Activated T-helper 1 cell treated with anti-CD3 and anti-CD28 coated beads, Interleukin-2, amount 50 U/mL, for 16 hours (primary cell): ENCODE measurements at regions not wholly inside any gene's neighbourhood (a gene's known extent, or its start where the extent isn't known, plus 50 kb on each side); places are given as distances from the start of the nearest gene placed in this dataset.

Experiments used
- DNase-seq, 2 donors: peaks; one replicate each; pipeline ENCODE4 v3.0.0-alpha.2; 2020; ENCODE audit warnings: low read depth in 1 of 2, low spot score in 1 of 2

- DNase-seq, result no peak
Measured at GRCh38 chr16:55041540-55042234, 111.0 kb downstream of the IRX5 start.

GRCh38 chr16:55042556-55043432 is 112.1 kb downstream of the IRX5 start:
- DNase-seq, result no peak

DNA sequence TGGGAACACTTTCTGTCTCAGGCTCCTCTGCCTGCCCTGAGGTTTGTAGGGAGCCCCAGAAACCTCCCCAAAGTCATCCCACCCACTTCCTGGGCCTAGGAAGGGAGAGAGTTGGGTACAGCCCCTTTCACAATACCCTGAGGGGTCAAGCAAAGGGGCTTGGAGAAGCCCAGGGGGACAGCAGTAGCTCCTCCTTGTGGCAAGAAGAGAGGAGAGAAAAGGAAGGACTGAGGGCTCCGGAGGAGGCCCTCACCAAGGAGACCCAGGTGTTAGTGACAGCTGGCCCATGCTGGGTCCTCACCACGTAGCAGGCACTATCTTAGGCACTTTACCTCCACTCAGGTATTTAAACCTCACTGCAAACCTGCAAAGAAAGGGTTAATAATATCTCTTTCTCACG is 112.8 kb downstream of the IRX5 start:
- no peak for DNase-seq

DNA sequence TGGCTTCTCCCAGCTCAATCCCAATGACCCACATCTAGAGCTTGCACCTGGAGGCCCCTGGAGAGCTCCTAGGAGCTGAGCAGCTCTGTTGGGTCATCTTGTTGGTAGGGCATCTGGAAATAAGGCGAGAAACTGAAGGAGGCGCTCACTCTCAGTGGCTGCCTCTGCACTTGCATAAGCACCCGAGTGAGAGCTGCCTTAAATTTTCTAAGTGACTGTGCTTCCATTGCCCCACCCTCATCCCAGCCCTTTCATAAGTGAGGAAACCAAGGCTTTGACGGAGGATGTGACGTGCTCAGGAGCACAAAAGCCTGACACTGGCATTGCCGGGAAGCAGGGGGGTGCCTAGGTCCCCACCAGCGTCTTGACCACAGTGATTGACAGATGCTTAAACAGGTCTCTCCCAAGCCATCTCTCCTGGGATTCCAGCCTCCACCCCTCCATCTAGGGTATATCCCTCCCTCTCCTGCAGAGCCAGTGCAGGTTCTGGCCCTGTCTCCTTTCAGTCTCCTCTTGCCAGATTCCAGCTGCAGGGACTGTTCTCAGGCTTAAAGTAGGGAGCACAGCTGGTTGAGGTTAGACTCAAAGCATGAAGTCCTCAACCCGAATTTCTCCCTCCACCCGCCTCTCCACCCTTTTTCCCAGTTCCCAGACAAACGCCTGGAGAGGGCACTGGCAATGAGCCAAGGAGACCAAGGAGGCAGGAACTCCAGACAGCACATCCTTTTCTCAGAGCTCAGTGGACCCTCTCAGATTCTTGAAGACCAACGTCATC is 113.7 kb downstream of the IRX5 start:
- DNase-seq, result no peak

- DNase-seq, result no peak
Measured at GRCh38 chr16:55045329-55045728, 114.7 kb downstream of the IRX5 start.

- DNase-seq, result no peak
Measured at GRCh38 chr16:55045756-55046460, 115.2 kb downstream of the IRX5 start.

- no peak for DNase-seq
Measured at GRCh38 chr16:55046513-55046912, 115.8 kb downstream of the IRX5 start.

GRCh38 chr16:55046916-55047315 is 116.3 kb downstream of the IRX5 start:
- no peak for DNase-seq

- DNase-seq, result no peak
Measured at GRCh38 chr16:55047331-55047730, 116.7 kb downstream of the IRX5 start.

- DNase-seq, result no peak
Measured at GRCh38 chr16:55047903-55048497, 117.3 kb downstream of the IRX5 start.

DNA sequence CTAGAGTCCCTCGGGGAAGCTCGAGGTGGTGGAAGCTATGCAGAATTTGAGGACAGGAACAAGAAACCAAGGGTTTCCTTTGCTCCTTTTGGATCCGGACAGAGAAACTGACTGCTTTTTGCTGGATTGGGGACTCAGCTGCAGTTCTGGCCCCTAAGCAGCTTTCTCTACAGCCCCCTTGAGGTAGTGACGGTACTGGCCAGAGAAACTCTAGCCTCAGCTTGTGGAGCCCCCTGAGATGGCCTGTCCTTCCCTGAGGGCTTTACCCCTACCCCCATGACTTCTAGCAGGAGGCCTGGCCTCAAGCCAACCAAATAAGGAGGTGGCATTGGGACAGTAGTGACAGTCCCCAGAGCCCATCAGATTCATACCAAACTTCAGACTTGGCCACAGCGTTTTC is 118.1 kb downstream of the IRX5 start:
- no peak for DNase-seq

GRCh38 chr16:55051571-55052347 is 121.1 kb downstream of the IRX5 start:
- DNase-seq, result no peak

DNA sequence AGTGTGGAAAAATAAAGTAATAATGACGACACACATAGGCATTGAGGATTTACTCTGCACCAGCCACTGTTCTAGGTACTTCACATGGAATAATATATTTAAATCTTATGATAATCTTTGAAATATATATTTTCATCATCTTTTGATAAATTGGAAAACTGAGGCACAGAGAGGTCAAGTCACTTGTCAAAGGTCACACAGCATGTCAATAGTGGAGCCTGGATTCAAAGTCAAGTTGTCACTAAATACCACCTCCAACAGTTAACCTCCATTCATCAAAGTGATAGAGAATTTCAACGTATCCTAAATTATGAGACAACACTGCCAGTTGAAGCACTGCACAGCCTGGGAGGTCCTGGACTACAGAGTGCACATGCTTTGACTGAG is 121.7 kb downstream of the IRX5 start:
- no peak for DNase-seq

DNA sequence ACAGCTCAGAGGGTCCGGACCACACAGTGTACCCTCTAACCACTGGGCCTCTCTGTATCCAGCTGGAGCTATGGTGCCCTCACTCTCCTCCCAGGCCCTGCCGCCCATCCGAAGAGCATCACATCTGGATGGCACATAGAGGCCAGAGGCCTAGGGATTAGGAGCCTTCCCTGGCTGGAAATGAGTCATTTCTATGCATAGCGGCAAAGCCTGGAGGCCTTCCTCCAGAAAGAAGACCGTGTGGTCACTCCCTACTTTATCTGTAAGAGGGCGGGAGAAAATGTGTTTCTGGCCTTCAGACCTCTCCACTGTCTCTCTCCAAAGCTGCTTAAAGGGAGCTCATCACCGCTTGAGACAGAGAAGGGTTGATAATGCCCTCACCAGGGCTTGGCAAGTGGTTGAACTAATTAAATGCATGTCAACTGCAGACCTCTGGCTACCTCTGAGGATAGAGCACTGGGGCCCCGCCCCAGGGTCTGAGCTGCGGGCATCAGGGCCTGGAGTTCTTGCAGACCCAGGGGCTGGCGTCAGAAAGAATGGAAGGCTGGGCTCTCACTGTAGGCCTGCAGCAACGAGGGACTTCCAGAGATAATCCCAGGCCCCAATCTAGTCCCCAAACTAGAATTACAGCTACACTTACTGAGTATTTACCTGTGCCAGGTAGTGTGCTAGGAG is 122.2 kb downstream of the IRX5 start:
- DNase-seq, result no peak

GRCh38 chr16:55055262-55055661 is 124.6 kb downstream of the IRX5 start:
- no peak for DNase-seq

GRCh38 chr16:55056585-55057401 is 126.1 kb downstream of the IRX5 start:
- DNase-seq, result no peak

- DNase-seq, result no peak
Measured at GRCh38 chr16:55057866-55058265, 127.2 kb downstream of the IRX5 start.

DNA sequence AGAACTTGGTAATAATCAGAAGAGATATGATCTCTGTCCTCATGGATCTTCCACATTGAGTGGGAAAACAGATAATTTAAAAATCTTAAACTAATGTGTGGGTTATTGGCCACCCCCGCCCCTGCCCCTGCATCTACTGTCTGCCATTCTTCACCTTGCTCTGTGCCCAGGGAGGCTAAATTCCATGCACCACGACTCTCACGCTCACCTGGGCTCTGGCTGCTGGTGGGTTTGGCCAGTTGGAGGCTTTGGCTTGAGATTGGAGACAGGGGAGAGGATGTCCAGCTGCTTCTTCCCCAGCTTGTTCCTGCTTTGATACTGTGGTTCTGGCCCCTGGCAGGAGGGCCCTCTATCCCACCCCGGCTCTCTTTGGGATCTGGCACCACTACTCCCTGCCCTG is 127.9 kb downstream of the IRX5 start:
- no peak for DNase-seq

- no peak for DNase-seq
Measured at GRCh38 chr16:55059146-55059545, 128.5 kb downstream of the IRX5 start.
